ENCODE measurements at regions not wholly inside any gene's neighbourhood (a gene's known extent, or its start where the extent isn't known, plus 50 kb on each side); places are given as distances from the start of the nearest gene placed in this dataset.

GRCh38 chr13:34419755-34420154, 522.3 kb upstream of the NBEA start:
- no peaks in the 10 kb centered on the region for H3K36me3 Mint-ChIP-seq (ENCODE audit: low read depth)
- Histone ChIP-seq H3K27me3 (ENCODE audit: control insufficient read depth in 1 of 2, insufficient read depth in 2 of 2, low read length in 2 of 2) (no peaks in the 10 kb centered on the region), H3K4me3 (ENCODE audit: low read length) (no peak overlapping the region), H3K27ac (ENCODE audit: low read depth in 1 of 2, low read length in 2 of 2) (no peak overlapping the region), H3K36me3 (ENCODE audit: insufficient read depth, low read length) (no peaks in the 10 kb centered on the region), H3K9me3 (ENCODE audit: control insufficient read depth in 1 of 2, insufficient read depth in 1 of 2, low read length in 2 of 2) (peaks cover 0 to 4% of the 10 kb centered on the region in 2 experiments), H3K4me1 (ENCODE audit: insufficient read depth, low read length) (no peaks in the 10 kb centered on the region)
- ChIA-PET CTCF (no interaction called here), POLR2A (no interaction called here)
- no peaks in the 10 kb centered on the region for H3K4me1 Mint-ChIP-seq (ENCODE audit: low read depth)
- no peak overlapping the region for H3K27ac Mint-ChIP-seq
- H3K9me3 Mint-ChIP-seq, result no peaks in the 10 kb centered on the region
- no peak for TF ChIP-seq CTCF (IDR thresholded peaks at IDR 0.05)
- intact Hi-C loops (cut with DNase I, micrococcal nuclease), result no loop called here
- no peak overlapping the region for H3K4me3 Mint-ChIP-seq
- no peaks in the 10 kb centered on the region for H3K27me3 Mint-ChIP-seq
- DNase-seq (no peak), ATAC-seq (ENCODE audit: poor library complexity) (no peak)

- Mint-ChIP-seq H3K4me3 (no peak overlapping the region), H3K4me1 (ENCODE audit: low read depth) (no peaks in the 10 kb centered on the region), H3K36me3 (ENCODE audit: low read depth) (no peaks in the 10 kb centered on the region), H3K27ac (no peak overlapping the region), H3K9me3 (no peaks in the 10 kb centered on the region), H3K27me3 (no peaks in the 10 kb centered on the region)
- ChIA-PET POLR2A (no interaction called here), CTCF (interaction anchor here (0.5 kb wide), 1 partner anchor 117 kb away, joined by 3 read pairs; no protein-coding TSS in a partner anchor)
- DNase-seq (no peak), ATAC-seq (ENCODE audit: poor library complexity) (no peak)
- peaks cover 0 to 9% of the 10 kb centered on the region in 2 experiments for H3K9me3 ChIP-seq (ENCODE audit: control insufficient read depth in 1 of 2, insufficient read depth in 1 of 2, low read length in 2 of 2)
- H3K27me3 ChIP-seq (ENCODE audit: control insufficient read depth in 1 of 2, insufficient read depth in 2 of 2, low read length in 2 of 2), result no peaks in the 10 kb centered on the region
- H3K27ac ChIP-seq (ENCODE audit: low read depth in 1 of 2, low read length in 2 of 2), result no peak overlapping the region
- intact Hi-C loops (cut with DNase I, micrococcal nuclease), result no loop called here
- H3K4me3 ChIP-seq (ENCODE audit: low read length), result no peak overlapping the region
- no peaks in the 10 kb centered on the region for H3K36me3 ChIP-seq (ENCODE audit: insufficient read depth, low read length)
- H3K4me1 ChIP-seq (ENCODE audit: insufficient read depth, low read length), result no peaks in the 10 kb centered on the region
- TF ChIP-seq CTCF (IDR thresholded peaks at IDR 0.05), result no peak
Measured at GRCh38 chr13:34420702-34421346, 521.2 kb upstream of the NBEA start.

GRCh38 chr13:34421347-34421719, 520.7 kb upstream of the NBEA start:
- peaks cover 0 to 9% of the 10 kb centered on the region in 2 experiments for H3K9me3 ChIP-seq (ENCODE audit: control insufficient read depth in 1 of 2, insufficient read depth in 1 of 2, low read length in 2 of 2)
- ChIA-PET CTCF (interaction anchor here (0.5 kb wide), 1 partner anchor 117 kb away, joined by 3 read pairs; no protein-coding TSS in a partner anchor), POLR2A (no interaction called here)
- H3K9me3 Mint-ChIP-seq, result no peaks in the 10 kb centered on the region
- no peaks in the 10 kb centered on the region for H3K27me3 ChIP-seq (ENCODE audit: control insufficient read depth in 1 of 2, insufficient read depth in 2 of 2, low read length in 2 of 2)
- H3K4me3 ChIP-seq (ENCODE audit: low read length), result no peak overlapping the region
- no peak overlapping the region for H3K4me3 Mint-ChIP-seq
- no peaks in the 10 kb centered on the region for H3K36me3 ChIP-seq (ENCODE audit: insufficient read depth, low read length)
- intact Hi-C loops (cut with DNase I, micrococcal nuclease), result no loop called here
- no peak for ATAC-seq (ENCODE audit: poor library complexity)
- no peak overlapping the region for H3K27ac Mint-ChIP-seq
- TF ChIP-seq CTCF (IDR thresholded peaks at IDR 0.05), result no peak
- H3K4me1 Mint-ChIP-seq (ENCODE audit: low read depth), result no peaks in the 10 kb centered on the region
- no peaks in the 10 kb centered on the region for H3K36me3 Mint-ChIP-seq (ENCODE audit: low read depth)
- no peak for DNase-seq
- H3K27ac ChIP-seq (ENCODE audit: low read depth in 1 of 2, low read length in 2 of 2), result no peak overlapping the region
- H3K27me3 Mint-ChIP-seq, result no peaks in the 10 kb centered on the region
- no peaks in the 10 kb centered on the region for H3K4me1 ChIP-seq (ENCODE audit: insufficient read depth, low read length)
